ENCODE measurements at regions not wholly inside any gene's neighbourhood (a gene's known extent, or its start where the extent isn't known, plus 50 kb on each side); places are given as distances from the start of the nearest gene placed in this dataset.

- TF ChIP-seq ZFP30 (CRISPR knock-in tag; IDR thresholded peaks at IDR 0.05) (no peak), ISL1 (CRISPR knock-in tag; IDR thresholded peaks at IDR 0.05) (no peak), PATZ1 (CRISPR knock-in tag; IDR thresholded peaks at IDR 0.05; ENCODE audit: borderline replicate concordance) (no peak), CREB5 (CRISPR knock-in tag; IDR thresholded peaks at IDR 0.05; ENCODE audit: low read depth) (no peak), POU6F1 (CRISPR knock-in tag; IDR thresholded peaks at IDR 0.05; ENCODE audit: borderline replicate concordance, low read depth) (no peak), ZC3H10 (CRISPR knock-in tag; IDR thresholded peaks at IDR 0.05) (no peak), ZNF8 (CRISPR knock-in tag; IDR thresholded peaks at IDR 0.05) (no peak)
These were observed 203.7 kb downstream of the TJP1 start for GRCh38 chr15:29618586-29618985.

All from SK-N-SH treated with all-trans-retinoic acid at 6 μM for 48 hours (cell line).